ENCODE measurements at regions not wholly inside any gene's neighbourhood (a gene's known extent, or its start where the extent isn't known, plus 50 kb on each side); places are given as distances from the start of the nearest gene placed in this dataset.

DNA sequence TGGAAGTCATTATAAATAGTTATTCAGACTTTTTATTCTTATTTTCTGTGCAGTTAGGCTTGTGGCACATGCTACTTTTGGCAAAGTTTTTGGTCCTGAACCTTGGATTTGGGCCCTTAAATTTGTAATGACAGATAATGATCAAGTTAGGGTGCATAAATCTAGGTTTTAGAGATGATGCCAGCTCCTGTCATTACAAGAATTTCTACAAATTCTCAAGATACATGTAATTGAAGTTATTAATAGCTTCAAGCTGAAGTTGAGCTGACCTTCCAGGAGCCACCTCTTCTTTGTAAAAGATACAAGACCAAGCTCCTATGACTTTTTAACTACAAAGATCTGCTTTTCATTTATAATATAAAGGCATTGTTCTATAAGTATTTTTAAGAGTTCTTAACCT lies 255.6 kb upstream of the UGT8 start:
- TF ChIP-seq, protein P1, sequence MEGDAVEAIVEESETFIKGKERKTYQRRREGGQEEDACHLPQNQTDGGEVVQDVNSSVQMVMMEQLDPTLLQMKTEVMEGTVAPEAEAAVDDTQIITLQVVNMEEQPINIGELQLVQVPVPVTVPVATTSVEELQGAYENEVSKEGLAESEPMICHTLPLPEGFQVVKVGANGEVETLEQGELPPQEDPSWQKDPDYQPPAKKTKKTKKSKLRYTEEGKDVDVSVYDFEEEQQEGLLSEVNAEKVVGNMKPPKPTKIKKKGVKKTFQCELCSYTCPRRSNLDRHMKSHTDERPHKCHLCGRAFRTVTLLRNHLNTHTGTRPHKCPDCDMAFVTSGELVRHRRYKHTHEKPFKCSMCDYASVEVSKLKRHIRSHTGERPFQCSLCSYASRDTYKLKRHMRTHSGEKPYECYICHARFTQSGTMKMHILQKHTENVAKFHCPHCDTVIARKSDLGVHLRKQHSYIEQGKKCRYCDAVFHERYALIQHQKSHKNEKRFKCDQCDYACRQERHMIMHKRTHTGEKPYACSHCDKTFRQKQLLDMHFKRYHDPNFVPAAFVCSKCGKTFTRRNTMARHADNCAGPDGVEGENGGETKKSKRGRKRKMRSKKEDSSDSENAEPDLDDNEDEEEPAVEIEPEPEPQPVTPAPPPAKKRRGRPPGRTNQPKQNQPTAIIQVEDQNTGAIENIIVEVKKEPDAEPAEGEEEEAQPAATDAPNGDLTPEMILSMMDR (conservative IDR thresholded peaks at IDR 0.05; ENCODE audit: low read length), result no peak
- TF ChIP-seq EZH2phosphoT487 (IDR thresholded peaks at IDR 0.05; ENCODE audit: borderline replicate concordance, low read depth, low read length), result no peak

Data from OCI-LY7 (cell line).